ENCODE measurements at regions not wholly inside any gene's neighbourhood (a gene's known extent, or its start where the extent isn't known, plus 50 kb on each side); places are given as distances from the start of the nearest gene placed in this dataset.
A peak's percentile ranks its signal among the peaks of the same experiment; 100 is the strongest.

- DNase-seq: no peak
Measured at GRCh38 chr13:76481738-76482137, 404.5 kb downstream of the KCTD12 start.

- no peak for DNase-seq
Measured at GRCh38 chr13:76474966-76475365, 411.2 kb downstream of the KCTD12 start.

GRCh38 chr13:76474356-76474755 is 411.8 kb downstream of the KCTD12 start:
- no peak for DNase-seq

- peak; percentile 60 for DNase-seq
Measured at GRCh38 chr13:76473552-76474134, 412.6 kb downstream of the KCTD12 start.

- no peak for DNase-seq
Measured at GRCh38 chr13:76472916-76473315, 413.3 kb downstream of the KCTD12 start.

GRCh38 chr13:76471486-76471885 is 414.7 kb downstream of the KCTD12 start:
- no peak for DNase-seq

GRCh38 chr13:76470991-76471390 is 415.2 kb downstream of the KCTD12 start:
- no peak for DNase-seq

- no peak for DNase-seq
Measured at GRCh38 chr13:76466043-76466442, 420.2 kb downstream of the KCTD12 start.

- DNase-seq: no peak
Measured at GRCh38 chr13:76463314-76463713, 422.9 kb downstream of the KCTD12 start.

- DNase-seq: no peak
Measured at GRCh38 chr13:76461999-76462398, 424.2 kb downstream of the KCTD12 start.

- no peak for DNase-seq
Measured at GRCh38 chr13:76461484-76461883, 424.7 kb downstream of the KCTD12 start.

GRCh38 chr13:76459863-76460262 is 426.3 kb downstream of the KCTD12 start:
- no peak for DNase-seq

GRCh38 chr13:76455960-76456359 is 430.2 kb downstream of the KCTD12 start:
- no peak for DNase-seq

GRCh38 chr13:76454991-76455390 is 431.2 kb downstream of the KCTD12 start:
- DNase-seq: no peak

GRCh38 chr13:76449716-76450115 is 436.5 kb downstream of the KCTD12 start:
- DNase-seq: no peak

- no peak for DNase-seq
Measured at GRCh38 chr13:76446191-76446590, 440.0 kb downstream of the KCTD12 start.

GRCh38 chr13:76440568-76440967 is 445.6 kb downstream of the KCTD12 start:
- DNase-seq: no peak

GRCh38 chr13:76439546-76439945 is 446.7 kb downstream of the KCTD12 start:
- no peak for DNase-seq

- no peak for DNase-seq
Measured at GRCh38 chr13:76438050-76438449, 448.2 kb downstream of the KCTD12 start.

- DNase-seq: no peak
Measured at GRCh38 chr13:76425935-76426334, 460.3 kb downstream of the KCTD12 start.

GRCh38 chr13:76421011-76421410 is 465.2 kb downstream of the KCTD12 start:
- no peak for DNase-seq

GRCh38 chr13:76418404-76418803 is 467.8 kb downstream of the KCTD12 start:
- DNase-seq: no peak

GRCh38 chr13:76414320-76414719 is 471.9 kb downstream of the KCTD12 start:
- no peak for DNase-seq

- no peak for DNase-seq
Measured at GRCh38 chr13:76406243-76406642, 480.0 kb downstream of the KCTD12 start.

GRCh38 chr13:76398425-76398824 is 487.8 kb downstream of the KCTD12 start:
- no peak for DNase-seq

- DNase-seq: no peak
Measured at GRCh38 chr13:76397413-76397812, 488.8 kb downstream of the KCTD12 start.

All from activated CD4-positive, CD25-positive, alpha-beta regulatory T cell treated with anti-CD3 and anti-CD28 coated beads, Interleukin-2, amount 50 U/mL, for 72 hours (primary cell).